ENCODE measurements at regions not wholly inside any gene's neighbourhood (a gene's known extent, or its start where the extent isn't known, plus 50 kb on each side); places are given as distances from the start of the nearest gene placed in this dataset.

- no peak for TF ChIP-seq RNF2 (IDR thresholded peaks at IDR 0.05; ENCODE audit: borderline replicate concordance, low read depth, low read length, missing control alignments, poor library complexity, severe bottlenecking)
- TF ChIP-seq ATF2 (IDR thresholded peaks at IDR 0.05; ENCODE audit: low read length), result no peak
- TF ChIP-seq HDAC2 (IDR thresholded peaks at IDR 0.05; ENCODE audit: borderline replicate concordance in 1 of 2, low read depth in 2 of 2, low read length in 2 of 2), result no peak
Measured at GRCh38 chr13:99709134-99709533, 207.9 kb downstream of the TM9SF2 start (continued).

Measured in H1 (cell line).